Kidney epithelial cell (primary cell): ENCODE measurements at regions not wholly inside any gene's neighbourhood (a gene's known extent, or its start where the extent isn't known, plus 50 kb on each side); places are given as distances from the start of the nearest gene placed in this dataset.
"Not testable (repeated sequence)": the region's sequence is repeated elsewhere in the genome, so short reads cannot be mapped to it uniquely, and the experiment has no call there.

Source experiments
- DNase-seq: peaks from one replicate; pipeline ENCODE4 v3.0.0-alpha.2; 2010; ENCODE audit warnings: low read depth
- H3K27me3 ChIP-seq: 2 replicates; pipeline ENCODE4 v1.6.0; 2011; ENCODE audit warnings: low read length; ENCODE audit not compliant: control insufficient read depth, insufficient read depth
- H3K36me3 ChIP-seq: 2 replicates; pipeline ENCODE4 v1.5.1; 2011; ENCODE audit warnings: low read length; ENCODE audit not compliant: control insufficient read depth, insufficient read depth
- H3K4me3 ChIP-seq: 2 replicates; pipeline ENCODE4 v1.5.1; 2011; ENCODE audit warnings: low read depth, mild to moderate bottlenecking, control low read depth, low read length
- TF ChIP-seq, protein P1 (sequence below): IDR thresholded peaks from 2 replicates; pipeline ENCODE4 v1.5.1; 2011; ENCODE audit warnings: mild to moderate bottlenecking, moderate library complexity, low read length, control low read depth, inconsistent platforms; ENCODE audit not compliant: insufficient read depth, poor library complexity, severe bottlenecking

DNA sequence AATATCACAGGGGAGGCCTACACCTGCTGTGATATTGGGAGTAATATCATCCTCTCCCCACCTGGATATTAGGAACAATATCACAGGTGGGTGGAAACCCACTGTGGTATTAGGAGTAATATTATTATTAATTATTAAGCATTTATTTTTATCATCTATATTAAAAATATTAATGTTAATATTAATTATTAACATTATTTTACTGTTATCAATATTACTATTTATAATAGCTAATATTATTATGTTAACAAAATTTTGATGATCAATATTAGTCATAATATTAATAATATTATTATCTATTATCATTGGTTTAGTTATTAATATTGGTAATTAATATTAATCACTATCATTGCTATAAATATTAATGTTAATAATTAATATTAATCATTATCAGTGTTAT is 161.1 kb upstream of the API5 start:
- no peak for DNase-seq
- TF ChIP-seq, protein P1, sequence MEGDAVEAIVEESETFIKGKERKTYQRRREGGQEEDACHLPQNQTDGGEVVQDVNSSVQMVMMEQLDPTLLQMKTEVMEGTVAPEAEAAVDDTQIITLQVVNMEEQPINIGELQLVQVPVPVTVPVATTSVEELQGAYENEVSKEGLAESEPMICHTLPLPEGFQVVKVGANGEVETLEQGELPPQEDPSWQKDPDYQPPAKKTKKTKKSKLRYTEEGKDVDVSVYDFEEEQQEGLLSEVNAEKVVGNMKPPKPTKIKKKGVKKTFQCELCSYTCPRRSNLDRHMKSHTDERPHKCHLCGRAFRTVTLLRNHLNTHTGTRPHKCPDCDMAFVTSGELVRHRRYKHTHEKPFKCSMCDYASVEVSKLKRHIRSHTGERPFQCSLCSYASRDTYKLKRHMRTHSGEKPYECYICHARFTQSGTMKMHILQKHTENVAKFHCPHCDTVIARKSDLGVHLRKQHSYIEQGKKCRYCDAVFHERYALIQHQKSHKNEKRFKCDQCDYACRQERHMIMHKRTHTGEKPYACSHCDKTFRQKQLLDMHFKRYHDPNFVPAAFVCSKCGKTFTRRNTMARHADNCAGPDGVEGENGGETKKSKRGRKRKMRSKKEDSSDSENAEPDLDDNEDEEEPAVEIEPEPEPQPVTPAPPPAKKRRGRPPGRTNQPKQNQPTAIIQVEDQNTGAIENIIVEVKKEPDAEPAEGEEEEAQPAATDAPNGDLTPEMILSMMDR, result no peak
- no peak overlapping the region for H3K4me3 ChIP-seq

DNA sequence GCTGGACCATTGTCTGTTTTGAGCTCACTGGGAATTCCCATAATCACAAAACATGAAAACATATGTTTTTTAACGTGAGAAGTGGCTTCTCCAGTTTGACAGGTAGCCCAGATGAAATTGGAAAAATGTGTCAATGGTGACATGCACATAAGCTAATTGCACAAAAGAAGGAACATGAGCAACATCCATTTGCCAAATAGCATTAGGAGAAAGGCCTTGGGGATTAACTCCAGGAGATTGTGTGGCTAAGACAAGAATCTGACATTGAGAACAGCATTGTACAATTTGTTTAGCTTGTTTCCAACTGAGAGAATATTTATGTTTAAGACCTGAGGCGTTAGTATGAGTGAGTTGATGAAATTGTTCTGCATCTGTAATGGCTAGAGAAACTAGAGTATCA is 147.0 kb upstream of the API5 start:
- TF ChIP-seq, protein P1, result no peak

More for the DNA sequence above, 161.1 kb upstream of the API5 start:
- H3K36me3 ChIP-seq, result no peaks in the 10 kb centered on the region
- H3K27me3 ChIP-seq, result no peaks in the 10 kb centered on the region

DNA sequence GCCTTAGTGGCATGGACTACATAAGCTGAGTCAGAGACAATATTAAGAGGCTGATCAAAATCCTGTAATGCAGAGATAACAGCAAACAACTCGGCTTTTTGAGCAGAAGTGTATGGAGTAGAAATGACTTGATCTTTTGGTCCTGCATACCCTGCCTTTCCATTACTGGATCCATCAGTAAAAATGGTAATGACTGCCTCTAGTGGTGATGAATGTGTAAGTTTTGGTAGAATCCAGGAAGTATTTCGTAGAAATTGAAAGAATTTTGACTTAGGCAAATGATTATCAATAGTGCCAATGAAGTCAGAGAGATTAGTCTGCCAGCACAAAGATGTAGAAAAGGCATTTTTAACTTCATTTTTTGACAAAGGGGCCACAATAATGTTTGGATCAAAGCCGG is 146.4 kb upstream of the API5 start:
- H3K27me3 ChIP-seq, DNase-seq, H3K36me3 ChIP-seq, H3K4me3 ChIP-seq: not testable (repeated sequence)

More for the DNA sequence above, 147.0 kb upstream of the API5 start:
- DNase-seq, result no peak
- Histone ChIP-seq H3K27me3 (no peaks in the 10 kb centered on the region), H3K4me3 (no peak overlapping the region), H3K36me3 (no peaks in the 10 kb centered on the region)

DNA sequence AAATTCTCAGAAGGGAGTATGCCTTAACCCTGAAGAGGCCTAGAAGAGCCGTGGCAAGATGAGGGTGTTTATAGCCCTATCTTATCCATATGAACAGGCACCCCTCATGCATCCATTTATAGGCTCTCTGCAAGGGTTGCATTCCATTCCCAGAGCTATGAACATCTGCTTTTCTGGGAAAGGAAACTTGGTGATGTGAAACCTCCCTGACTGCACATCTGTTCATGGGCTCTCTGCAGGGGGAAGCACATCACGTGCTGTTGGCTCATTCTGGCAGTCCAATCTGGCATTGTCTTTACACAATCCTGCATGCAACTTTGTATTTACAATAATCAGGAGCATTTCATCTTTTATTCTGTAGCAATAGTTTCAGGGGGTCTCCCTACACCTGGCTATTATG is 143.6 kb upstream of the API5 start:
- not testable (repeated sequence) for H3K4me3 ChIP-seq, H3K36me3 ChIP-seq, DNase-seq, H3K27me3 ChIP-seq

DNA sequence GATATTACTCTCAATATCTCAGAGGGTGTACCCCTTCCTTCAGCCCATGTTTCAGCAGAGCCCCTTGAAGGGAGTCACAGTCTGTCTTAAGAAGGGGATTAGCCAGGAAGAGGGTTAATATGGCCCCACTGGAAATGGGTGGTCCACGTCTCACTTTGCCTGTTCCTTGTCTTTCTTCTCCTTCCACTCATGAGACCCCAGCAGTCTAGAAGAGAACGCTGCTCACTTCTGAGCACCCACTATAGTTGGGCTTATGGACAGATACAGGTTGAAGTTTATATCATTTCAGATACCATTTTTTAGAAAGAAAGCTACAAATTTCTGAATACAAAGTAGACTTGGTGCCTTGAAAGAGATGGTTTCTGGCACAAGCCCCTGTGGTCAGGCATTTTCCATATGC is 139.3 kb upstream of the API5 start:
- no peak for DNase-seq
- Histone ChIP-seq H3K36me3 (no peaks in the 10 kb centered on the region), H3K4me3 (no peak overlapping the region), H3K27me3 (no peaks in the 10 kb centered on the region)
- TF ChIP-seq, protein P1, result no peak

DNA sequence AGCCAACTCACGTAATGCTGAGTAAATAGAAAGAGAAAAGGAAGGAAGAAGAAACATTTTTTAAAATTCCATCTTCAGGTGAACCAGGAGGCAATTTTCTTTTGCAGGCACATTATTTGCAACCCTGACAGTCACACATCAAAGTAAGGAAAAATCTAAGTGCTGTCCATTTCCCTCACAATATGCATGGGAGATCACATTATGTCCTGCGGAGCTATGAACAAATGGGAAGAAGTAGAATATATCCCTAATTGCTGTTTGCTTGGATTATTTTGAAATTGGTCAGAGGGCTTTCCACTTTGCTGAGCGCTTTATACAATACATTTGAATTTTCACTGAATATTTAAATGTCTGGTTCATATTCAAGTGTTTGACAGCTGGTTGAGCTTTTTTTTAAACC is 133.8 kb upstream of the API5 start:
- H3K27me3 ChIP-seq, result no peaks in the 10 kb centered on the region
- TF ChIP-seq, protein P1, result no peak

DNA sequence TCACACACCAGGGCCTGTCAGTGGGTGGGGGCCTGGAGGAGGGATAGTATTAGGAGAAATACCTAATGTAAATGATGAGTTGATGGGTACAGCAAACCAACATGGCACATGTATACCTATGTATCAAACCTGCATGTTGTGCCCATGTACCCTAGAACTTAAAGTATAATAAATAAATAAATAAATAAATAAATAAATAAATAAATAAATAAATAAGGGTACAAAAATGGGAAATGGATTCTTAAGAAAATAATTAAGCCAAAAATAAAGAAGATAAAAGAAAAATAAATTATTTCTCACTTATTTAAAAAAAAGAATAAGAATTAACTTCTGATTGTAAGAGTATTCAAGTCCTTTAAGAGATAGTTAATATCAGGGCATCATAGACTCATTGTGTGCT is 117.3 kb upstream of the API5 start:
- H3K4me3 ChIP-seq, DNase-seq, H3K27me3 ChIP-seq, H3K36me3 ChIP-seq: not testable (repeated sequence)

More for the DNA sequence above, 133.8 kb upstream of the API5 start:
- Histone ChIP-seq H3K4me3 (no peak overlapping the region), H3K36me3 (no peaks in the 10 kb centered on the region)
- DNase-seq, result no peak
